ENCODE measurements at regions not wholly inside any gene's neighbourhood (a gene's known extent, or its start where the extent isn't known, plus 50 kb on each side); places are given as distances from the start of the nearest gene placed in this dataset.

DNA sequence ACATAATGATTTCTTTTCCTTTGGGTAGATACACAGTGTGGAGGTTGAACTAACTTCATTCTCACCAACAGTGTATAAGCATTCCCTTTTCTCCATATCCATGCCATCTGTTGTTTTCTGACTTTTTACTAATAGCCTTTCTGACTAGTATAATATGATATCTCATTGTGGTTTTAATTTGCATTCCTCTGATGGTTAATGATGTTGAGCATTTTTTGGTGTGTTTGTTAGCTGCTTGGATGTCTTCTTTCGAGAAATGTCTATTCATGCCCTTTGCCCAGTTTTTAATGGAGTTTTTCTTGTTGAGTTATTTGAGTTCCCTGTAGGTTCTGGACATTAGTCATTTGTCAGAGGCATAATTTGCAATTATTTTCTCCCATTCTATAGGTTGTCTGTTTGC lies 59.8 kb downstream of the MARCHF4 start:
- Histone ChIP-seq H2AFZ (ENCODE audit: low read length) (no peak overlapping the region), H3K9ac (ENCODE audit: low read depth, low read length, poor library complexity, severe bottlenecking) (no peak overlapping the region), H3K27me3 (ENCODE audit: insufficient read depth, low read length, poor library complexity, severe bottlenecking) (no peaks in the 10 kb centered on the region), H3K36me3 (ENCODE audit: insufficient read depth, low read length) (no peaks in the 10 kb centered on the region), H3K4me3 (ENCODE audit: low read length, poor library complexity, severe bottlenecking) (no peak overlapping the region), H3K4me2 (ENCODE audit: low read depth, low read length, poor library complexity, severe bottlenecking) (no peak overlapping the region), H3K79me2 (ENCODE audit: insufficient read depth, low read length) (no peaks in the 10 kb centered on the region), H4K20me1 (ENCODE audit: insufficient read depth, low read length, poor library complexity, severe bottlenecking) (no peaks in the 10 kb centered on the region), H3K9me2 (replicated peaks; ENCODE audit: low read depth, low read length) (no peaks in the 10 kb centered on the region), H3K9me3 (ENCODE audit: insufficient read depth, low read depth, low read length) (no peaks in the 10 kb centered on the region), H3K4me1 (ENCODE audit: insufficient read depth, low read length, poor library complexity, severe bottlenecking) (peaks cover 19% of the 10 kb centered on the region), H3F3A (ENCODE audit: low read depth) (no peaks in the 10 kb centered on the region)
- no peak for TF ChIP-seq CTCF (conservative IDR thresholded peaks at IDR 0.05; ENCODE audit: low read length)
- no peak for TF ChIP-seq EZH2phosphoT487 (IDR thresholded peaks at IDR 0.05; ENCODE audit: borderline replicate concordance)

DNA sequence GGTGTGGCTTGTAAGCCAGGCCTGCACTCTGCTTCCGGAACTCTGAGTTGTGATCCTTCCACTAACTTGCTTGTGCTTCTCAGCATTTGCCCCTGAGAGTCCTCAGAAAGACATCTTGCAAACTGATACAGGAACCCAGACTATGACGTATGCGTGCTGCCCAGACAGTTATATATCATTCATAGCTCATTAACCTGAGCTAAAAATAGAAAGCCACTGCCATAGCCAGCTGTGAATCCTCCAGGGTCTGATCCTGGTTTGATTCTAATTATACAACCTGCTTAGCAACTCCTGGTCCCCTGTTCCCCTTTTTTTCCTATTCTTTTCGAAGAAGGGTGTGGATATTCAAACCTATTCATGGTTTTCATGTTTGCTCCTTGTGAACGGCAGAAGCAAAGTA lies 63.7 kb downstream of the MARCHF4 start:
- no peak for TF ChIP-seq EZH2phosphoT487 (IDR thresholded peaks at IDR 0.05; ENCODE audit: borderline replicate concordance)
- no peak for TF ChIP-seq CTCF (conservative IDR thresholded peaks at IDR 0.05; ENCODE audit: low read length)
- peak overlapping the region; percentile 53; the same call in 1 of the 2 replicates for H2AFZ ChIP-seq (ENCODE audit: low read length)
- H3K4me1 ChIP-seq (ENCODE audit: insufficient read depth, low read length, poor library complexity, severe bottlenecking) = peaks cover 27% of the 10 kb centered on the region
- no peaks in the 10 kb centered on the region for H3K9me3 ChIP-seq (ENCODE audit: insufficient read depth, low read depth, low read length)
- H3K9ac ChIP-seq (ENCODE audit: low read depth, low read length, poor library complexity, severe bottlenecking) = no peak overlapping the region
- H3K79me2 ChIP-seq (ENCODE audit: insufficient read depth, low read length) = no peaks in the 10 kb centered on the region
- H3K36me3 ChIP-seq (ENCODE audit: insufficient read depth, low read length) = no peaks in the 10 kb centered on the region
- H3F3A ChIP-seq (ENCODE audit: low read depth) = no peaks in the 10 kb centered on the region
- H3K27me3 ChIP-seq (ENCODE audit: insufficient read depth, low read length, poor library complexity, severe bottlenecking) = no peaks in the 10 kb centered on the region
- no peaks in the 10 kb centered on the region for H3K9me2 ChIP-seq (replicated peaks; ENCODE audit: low read depth, low read length)
- peak overlapping the region; percentile 39 for H3K4me2 ChIP-seq (ENCODE audit: low read depth, low read length, poor library complexity, severe bottlenecking)
- no peaks in the 10 kb centered on the region for H4K20me1 ChIP-seq (ENCODE audit: insufficient read depth, low read length, poor library complexity, severe bottlenecking)
- H3K4me3 ChIP-seq (ENCODE audit: low read length, poor library complexity, severe bottlenecking) = peak overlapping the region; percentile 19

DNA sequence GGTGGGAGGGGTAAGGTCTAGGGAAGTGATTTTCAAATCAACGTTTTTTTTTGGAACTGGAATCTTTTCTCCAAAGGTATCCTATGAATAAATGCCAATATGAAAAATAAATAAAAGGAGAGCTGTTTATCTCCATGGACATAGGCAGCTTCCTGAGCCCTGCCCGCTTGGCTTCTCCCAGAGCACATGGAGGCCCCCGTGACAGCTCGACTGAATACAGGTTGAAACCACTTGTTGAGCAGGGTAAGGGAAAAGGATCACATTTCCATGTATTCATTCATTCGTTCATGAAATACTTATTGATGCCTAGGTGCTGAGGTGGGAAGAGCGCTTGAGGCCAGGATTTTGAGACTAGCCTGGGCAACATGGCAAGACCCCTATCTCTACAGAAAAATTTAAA lies 64.8 kb downstream of the MARCHF4 start:
- Histone ChIP-seq H3K27me3 (ENCODE audit: insufficient read depth, low read length, poor library complexity, severe bottlenecking) (no peaks in the 10 kb centered on the region), H3K9me2 (replicated peaks; ENCODE audit: low read depth, low read length) (no peaks in the 10 kb centered on the region), H3F3A (ENCODE audit: low read depth) (no peaks in the 10 kb centered on the region), H3K36me3 (ENCODE audit: insufficient read depth, low read length) (no peaks in the 10 kb centered on the region), H4K20me1 (ENCODE audit: insufficient read depth, low read length, poor library complexity, severe bottlenecking) (no peaks in the 10 kb centered on the region), H2AFZ (ENCODE audit: low read length) (no peak overlapping the region), H3K4me3 (ENCODE audit: low read length, poor library complexity, severe bottlenecking) (no peak overlapping the region), H3K4me1 (ENCODE audit: insufficient read depth, low read length, poor library complexity, severe bottlenecking) (peaks cover 27% of the 10 kb centered on the region), H3K4me2 (ENCODE audit: low read depth, low read length, poor library complexity, severe bottlenecking) (peak overlapping the region; percentile 5), H3K9ac (ENCODE audit: low read depth, low read length, poor library complexity, severe bottlenecking) (no peak overlapping the region), H3K79me2 (ENCODE audit: insufficient read depth, low read length) (no peaks in the 10 kb centered on the region), H3K9me3 (ENCODE audit: insufficient read depth, low read depth, low read length) (no peaks in the 10 kb centered on the region)
- TF ChIP-seq CTCF (conservative IDR thresholded peaks at IDR 0.05; ENCODE audit: low read length) (no peak), EZH2phosphoT487 (IDR thresholded peaks at IDR 0.05; ENCODE audit: borderline replicate concordance) (no peak)

Data from Loucy (cell line).